Chondrocyte (in vitro differentiated cells): ENCODE measurements at regions not wholly inside any gene's neighbourhood (a gene's known extent, or its start where the extent isn't known, plus 50 kb on each side); places are given as distances from the start of the nearest gene placed in this dataset.
"Not testable (repeated sequence)": the region's sequence is repeated elsewhere in the genome, so short reads cannot be mapped to it uniquely, and the experiment has no call there.

Source experiments
- DNase-seq: peaks from one replicate; pipeline ENCODE4 v3.0.0; 2021; ENCODE audit warnings: mixed read lengths, low spot score
- H3K27ac Mint-ChIP-seq: one replicate; pipeline ENCODE4 v1.8.0; 2021; ENCODE audit warnings: mild to moderate bottlenecking, moderate library complexity, mixed read lengths; ENCODE audit not compliant: unreplicated experiment
- H3K27me3 Mint-ChIP-seq: 2 replicates; pipeline ENCODE4 v1.8.0; 2021; ENCODE audit warnings: low read depth, mixed read lengths
- H3K36me3 Mint-ChIP-seq: 2 replicates; pipeline ENCODE4 v1.8.0; 2021; ENCODE audit warnings: low read depth, mixed read lengths
- H3K4me1 Mint-ChIP-seq: 2 replicates; pipeline ENCODE4 v1.8.0; 2021; ENCODE audit warnings: low read depth, mild to moderate bottlenecking, mixed read lengths
- H3K4me3 Mint-ChIP-seq: one replicate; pipeline ENCODE4 v1.8.0; 2021; ENCODE audit warnings: mild to moderate bottlenecking, moderate library complexity, mixed read lengths; ENCODE audit not compliant: unreplicated experiment
- H3K9me3 Mint-ChIP-seq: 2 replicates; pipeline ENCODE4 v1.8.0; 2021; ENCODE audit warnings: low read depth, mixed read lengths
- CTCF ChIP-seq: fragments of 200-600 bp; sonication (generic); IDR thresholded peaks from 2 replicates; pipeline ENCODE4 v1.5.0; 2021; ENCODE audit warnings: antibody characterized with exemption, mild to moderate bottlenecking, moderate library complexity

DNA sequence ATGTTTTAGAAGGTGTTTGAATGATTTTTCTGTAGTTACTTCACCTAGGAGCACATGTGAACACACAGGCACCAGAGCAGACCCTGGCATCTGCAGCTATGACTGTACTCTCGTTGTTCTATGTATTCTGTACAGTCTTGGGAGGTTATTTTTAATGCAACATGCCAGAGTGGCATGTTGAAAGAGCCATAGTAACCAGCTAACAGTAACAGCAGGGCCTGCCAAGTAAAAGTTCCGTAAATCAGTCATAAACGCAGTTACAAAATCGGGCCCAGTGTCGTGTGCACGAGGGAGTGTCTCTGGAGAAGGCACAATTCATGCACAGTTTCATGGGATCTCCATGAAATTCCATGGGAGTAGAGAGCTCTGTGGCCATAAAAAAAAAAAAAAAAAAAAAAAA, 108.3 kb upstream of the CDK6 start:
- TF ChIP-seq CTCF = no peak
- Mint-ChIP-seq H3K4me3 (no peak overlapping the region), H3K9me3 (peaks cover 26% of the 10 kb centered on the region), H3K27me3 (no peaks in the 10 kb centered on the region), H3K36me3 (peaks cover 7% of the 10 kb centered on the region), H3K4me1 (no peaks in the 10 kb centered on the region), H3K27ac (no peak overlapping the region)
- DNase-seq = no peak

DNA sequence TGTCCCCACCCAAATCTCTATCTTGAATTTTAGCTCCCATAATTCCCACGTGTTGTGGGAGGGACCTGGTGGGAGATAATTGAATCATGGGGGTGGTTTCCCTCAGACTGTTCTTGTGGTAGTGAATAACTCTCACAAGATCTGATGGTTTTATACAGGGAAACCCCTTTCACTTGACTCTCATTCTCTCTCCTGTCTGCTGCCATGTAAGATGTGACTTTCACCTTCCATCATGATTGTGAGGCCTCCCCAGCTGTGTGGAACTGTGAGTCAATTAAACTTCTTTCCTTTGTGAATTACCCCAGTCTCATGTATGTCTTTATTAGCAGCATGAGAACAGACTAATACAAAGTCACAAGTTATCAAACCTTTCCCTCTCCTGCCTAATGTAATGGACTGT, 106.3 kb upstream of the CDK6 start:
- H3K27me3 Mint-ChIP-seq, DNase-seq, H3K36me3 Mint-ChIP-seq, H3K4me3 Mint-ChIP-seq, H3K4me1 Mint-ChIP-seq, H3K27ac Mint-ChIP-seq: not testable (repeated sequence)
- peaks cover 39% of the 10 kb centered on the region for H3K9me3 Mint-ChIP-seq

DNA sequence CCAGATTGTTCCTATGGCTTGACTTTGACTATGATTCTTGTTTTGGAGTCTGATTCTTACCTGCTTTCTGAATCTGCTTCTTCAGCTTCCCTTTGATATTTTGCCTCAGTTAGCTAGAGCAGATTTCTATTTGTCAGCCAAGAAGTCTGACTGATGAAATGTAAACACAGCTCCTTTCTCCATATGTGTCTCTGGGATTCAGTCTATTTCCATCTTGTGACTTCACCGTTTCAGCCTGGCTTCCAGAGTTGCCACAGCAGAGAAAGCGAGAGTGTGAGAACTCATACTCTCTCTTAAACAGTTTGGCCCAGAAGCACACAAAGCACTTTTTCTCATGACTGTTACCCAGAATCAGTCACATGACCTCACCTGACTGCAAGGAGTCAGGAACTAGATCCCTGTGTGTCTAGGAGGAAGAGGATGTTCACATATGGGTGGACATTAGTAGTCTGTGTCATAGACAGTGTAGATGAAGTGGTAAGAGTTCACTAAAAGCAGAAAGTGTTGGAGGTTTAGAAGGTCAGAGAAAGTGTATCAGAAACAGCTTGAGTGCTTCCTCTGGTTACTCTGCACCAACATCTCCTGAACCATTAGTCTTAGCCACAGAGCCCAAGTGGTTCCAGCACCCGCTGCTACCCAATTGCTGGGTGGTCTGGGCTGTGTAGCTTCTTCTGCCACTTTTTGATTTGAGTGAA, 103.4 kb upstream of the CDK6 start:
- DNase-seq = no peak
- Mint-ChIP-seq H3K27me3 (no peaks in the 10 kb centered on the region), H3K27ac (no peak overlapping the region), H3K9me3 (peaks cover 39% of the 10 kb centered on the region), H3K4me3 (no peak overlapping the region), H3K4me1 (no peaks in the 10 kb centered on the region), H3K36me3 (peaks cover 9% of the 10 kb centered on the region)
- no peak for TF ChIP-seq CTCF

DNA sequence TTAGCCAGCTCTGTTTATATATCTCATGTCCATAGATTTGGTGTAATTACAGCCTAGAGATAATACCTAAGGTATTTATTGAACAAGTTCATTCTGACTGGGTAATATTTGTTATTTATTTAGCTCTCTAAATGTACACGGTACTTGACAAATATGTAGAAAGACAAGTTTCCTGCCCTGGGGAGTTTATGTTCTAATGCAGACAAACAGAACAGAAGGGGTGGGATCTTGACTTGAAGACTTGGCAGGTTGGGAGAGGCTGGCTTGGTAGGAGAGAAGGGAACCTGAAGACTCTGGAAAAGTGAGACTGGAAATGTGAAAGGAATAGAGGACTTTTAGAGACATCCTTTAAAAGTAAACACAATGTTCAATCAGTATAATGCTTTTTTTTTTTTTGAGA, 97.7 kb upstream of the CDK6 start:
- Mint-ChIP-seq H3K4me1 (peaks cover 7% of the 10 kb centered on the region), H3K9me3 (peaks cover 30% of the 10 kb centered on the region), H3K27ac (no peak overlapping the region), H3K36me3 (peaks cover 4% of the 10 kb centered on the region), H3K27me3 (no peaks in the 10 kb centered on the region), H3K4me3 (no peak overlapping the region)
- no peak for TF ChIP-seq CTCF
- no peak for DNase-seq

DNA sequence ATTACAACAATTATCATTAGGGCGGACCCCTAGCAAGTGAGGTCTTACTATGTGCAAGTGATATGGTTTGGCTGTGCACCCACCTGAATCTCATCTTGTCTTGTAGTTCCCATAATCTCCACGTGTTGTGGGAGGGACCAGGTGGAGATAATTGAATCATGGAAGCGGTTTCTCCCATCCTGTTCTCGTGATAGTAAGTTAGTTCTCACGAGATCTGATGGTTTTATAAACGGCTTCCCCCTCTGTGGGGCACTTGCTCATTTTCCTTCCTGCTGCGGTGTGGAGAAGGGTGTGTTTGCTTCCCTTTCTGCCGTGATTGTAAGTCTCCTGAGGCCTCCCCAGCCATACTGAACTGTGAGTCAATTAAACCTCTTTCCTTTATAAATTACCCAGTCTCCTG, 96.1 kb upstream of the CDK6 start:
- no peak overlapping the region for H3K4me3 Mint-ChIP-seq

More for the DNA sequence above, 96.1 kb upstream of the CDK6 start:
- Mint-ChIP-seq H3K4me1 (peaks cover 7% of the 10 kb centered on the region), H3K36me3 (peaks cover 4% of the 10 kb centered on the region), H3K27ac (no peak overlapping the region), H3K9me3 (peaks cover 21% of the 10 kb centered on the region), H3K27me3 (no peaks in the 10 kb centered on the region)
- DNase-seq = no peak
- TF ChIP-seq CTCF = no peak
